ENCODE measurements at regions not wholly inside any gene's neighbourhood (a gene's known extent, or its start where the extent isn't known, plus 50 kb on each side); places are given as distances from the start of the nearest gene placed in this dataset.

- no peak overlapping the region for H3K4me2 ChIP-seq (ENCODE audit: low read length)
- Mint-ChIP-seq H3K27me3 (ENCODE audit: low read depth, unreplicated experiment) (no peaks in the 10 kb centered on the region), H3K27ac (ENCODE audit: unreplicated experiment) (peak overlapping the region; percentile 82), H3K36me3 (ENCODE audit: low read depth, unreplicated experiment) (no peaks in the 10 kb centered on the region), H3K9me3 (ENCODE audit: unreplicated experiment) (peaks cover 3% of the 10 kb centered on the region), H3K4me1 (ENCODE audit: low read depth, unreplicated experiment) (peaks cover 29% of the 10 kb centered on the region), H3K4me3 (ENCODE audit: unreplicated experiment) (no peak overlapping the region)
- H4K20me1 ChIP-seq (ENCODE audit: insufficient read depth, low read length) = no peaks in the 10 kb centered on the region
- DNase-seq (ENCODE audit: low read depth) (peak; percentile 49), FAIRE-seq (no peak)
- H3K27ac ChIP-seq (ENCODE audit: low read depth, low read length) = no peak overlapping the region
- no peak overlapping the region for H2AFZ ChIP-seq (ENCODE audit: low read depth, low read length)
- no peaks in the 10 kb centered on the region for H3K79me2 ChIP-seq (ENCODE audit: insufficient read depth, low read length)
- H3K9ac ChIP-seq (ENCODE audit: low read length) = no peak overlapping the region
- H3K4me3 ChIP-seq (ENCODE audit: insufficient read depth, low read depth, low read length) = no peak overlapping the region
- TF ChIP-seq EZH2 (IDR thresholded peaks at IDR 0.05; ENCODE audit: insufficient read depth, low read length) (no peak), CTCF (IDR thresholded peaks at IDR 0.05; ENCODE audit: insufficient read depth, low read depth, low read length) (no peak)
- no peaks in the 10 kb centered on the region for H3K27me3 ChIP-seq (ENCODE audit: insufficient read depth, low read length)
- H3K4me1 ChIP-seq (ENCODE audit: insufficient read depth, low read length) = peaks cover 22% of the 10 kb centered on the region
- no peaks in the 10 kb centered on the region for H3K9me3 ChIP-seq (ENCODE audit: insufficient read depth, low read depth, low read length)
- H3K36me3 ChIP-seq (ENCODE audit: insufficient read depth, low read length) = no peaks in the 10 kb centered on the region
Measured at GRCh38 chr1:235045034-235045690, 83.5 kb downstream of the TOMM20 start.

GRCh38 chr1:235043234-235043633, 85.4 kb downstream of the TOMM20 start:
- Mint-ChIP-seq H3K27ac (ENCODE audit: unreplicated experiment) (no peak overlapping the region), H3K36me3 (ENCODE audit: low read depth, unreplicated experiment) (no peaks in the 10 kb centered on the region), H3K9me3 (ENCODE audit: unreplicated experiment) (peaks cover 11% of the 10 kb centered on the region), H3K4me1 (ENCODE audit: low read depth, unreplicated experiment) (peaks cover 19% of the 10 kb centered on the region), H3K4me3 (ENCODE audit: unreplicated experiment) (no peak overlapping the region), H3K27me3 (ENCODE audit: low read depth, unreplicated experiment) (no peaks in the 10 kb centered on the region)
- Histone ChIP-seq H3K36me3 (ENCODE audit: insufficient read depth, low read length) (no peaks in the 10 kb centered on the region), H3K79me2 (ENCODE audit: insufficient read depth, low read length) (no peaks in the 10 kb centered on the region), H4K20me1 (ENCODE audit: insufficient read depth, low read length) (no peaks in the 10 kb centered on the region), H2AFZ (ENCODE audit: low read depth, low read length) (no peak overlapping the region), H3K9ac (ENCODE audit: low read length) (no peak overlapping the region), H3K4me1 (ENCODE audit: insufficient read depth, low read length) (peaks cover 8% of the 10 kb centered on the region), H3K4me3 (ENCODE audit: insufficient read depth, low read depth, low read length) (no peak overlapping the region), H3K27ac (ENCODE audit: low read depth, low read length) (no peak overlapping the region), H3K27me3 (ENCODE audit: insufficient read depth, low read length) (no peaks in the 10 kb centered on the region), H3K9me3 (ENCODE audit: insufficient read depth, low read depth, low read length) (no peaks in the 10 kb centered on the region), H3K4me2 (ENCODE audit: low read length) (no peak overlapping the region)
- FAIRE-seq = no peak
- no peak for TF ChIP-seq EZH2 (IDR thresholded peaks at IDR 0.05; ENCODE audit: insufficient read depth, low read length)
- TF ChIP-seq CTCF (IDR thresholded peaks at IDR 0.05; ENCODE audit: insufficient read depth, low read depth, low read length) = no peak
- no peak for DNase-seq (ENCODE audit: low read depth)

- Histone ChIP-seq H3K79me2 (ENCODE audit: insufficient read depth, low read length) (no peaks in the 10 kb centered on the region), H3K4me3 (ENCODE audit: insufficient read depth, low read depth, low read length) (no peak overlapping the region), H3K27me3 (ENCODE audit: insufficient read depth, low read length) (no peaks in the 10 kb centered on the region), H3K4me1 (ENCODE audit: insufficient read depth, low read length) (no peaks in the 10 kb centered on the region), H4K20me1 (ENCODE audit: insufficient read depth, low read length) (no peaks in the 10 kb centered on the region), H3K4me2 (ENCODE audit: low read length) (no peak overlapping the region), H2AFZ (ENCODE audit: low read depth, low read length) (no peak overlapping the region), H3K36me3 (ENCODE audit: insufficient read depth, low read length) (no peaks in the 10 kb centered on the region), H3K9me3 (ENCODE audit: insufficient read depth, low read depth, low read length) (no peaks in the 10 kb centered on the region), H3K9ac (ENCODE audit: low read length) (no peak overlapping the region), H3K27ac (ENCODE audit: low read depth, low read length) (no peak overlapping the region)
- no peak for TF ChIP-seq EZH2 (IDR thresholded peaks at IDR 0.05; ENCODE audit: insufficient read depth, low read length)
- no peak for TF ChIP-seq CTCF (IDR thresholded peaks at IDR 0.05; ENCODE audit: insufficient read depth, low read depth, low read length)
- Mint-ChIP-seq H3K27ac (ENCODE audit: unreplicated experiment) (no peak overlapping the region), H3K9me3 (ENCODE audit: unreplicated experiment) (peaks cover 14% of the 10 kb centered on the region), H3K36me3 (ENCODE audit: low read depth, unreplicated experiment) (no peaks in the 10 kb centered on the region), H3K27me3 (ENCODE audit: low read depth, unreplicated experiment) (no peaks in the 10 kb centered on the region), H3K4me1 (ENCODE audit: low read depth, unreplicated experiment) (no peaks in the 10 kb centered on the region), H3K4me3 (ENCODE audit: unreplicated experiment) (no peak overlapping the region)
- DNase-seq (ENCODE audit: low read depth) = no peak
- FAIRE-seq = no peak
Measured at GRCh38 chr1:235038701-235039100, 89.9 kb downstream of the TOMM20 start.

Measured in astrocyte (in vitro differentiated cells and primary cell).